HG02981 (cell line): ENCODE measurements at regions not wholly inside any gene's neighbourhood (a gene's known extent, or its start where the extent isn't known, plus 50 kb on each side); places are given as distances from the start of the nearest gene placed in this dataset.

ENCODE experiments used
- ATAC-seq: cut with Tn5 transposase; IDR thresholded peaks from one replicate; pipeline ENCODE4 v1.9.1; 2021; ENCODE audit warnings: mild to moderate bottlenecking, moderate library complexity; ENCODE audit not compliant: unreplicated experiment

DNA sequence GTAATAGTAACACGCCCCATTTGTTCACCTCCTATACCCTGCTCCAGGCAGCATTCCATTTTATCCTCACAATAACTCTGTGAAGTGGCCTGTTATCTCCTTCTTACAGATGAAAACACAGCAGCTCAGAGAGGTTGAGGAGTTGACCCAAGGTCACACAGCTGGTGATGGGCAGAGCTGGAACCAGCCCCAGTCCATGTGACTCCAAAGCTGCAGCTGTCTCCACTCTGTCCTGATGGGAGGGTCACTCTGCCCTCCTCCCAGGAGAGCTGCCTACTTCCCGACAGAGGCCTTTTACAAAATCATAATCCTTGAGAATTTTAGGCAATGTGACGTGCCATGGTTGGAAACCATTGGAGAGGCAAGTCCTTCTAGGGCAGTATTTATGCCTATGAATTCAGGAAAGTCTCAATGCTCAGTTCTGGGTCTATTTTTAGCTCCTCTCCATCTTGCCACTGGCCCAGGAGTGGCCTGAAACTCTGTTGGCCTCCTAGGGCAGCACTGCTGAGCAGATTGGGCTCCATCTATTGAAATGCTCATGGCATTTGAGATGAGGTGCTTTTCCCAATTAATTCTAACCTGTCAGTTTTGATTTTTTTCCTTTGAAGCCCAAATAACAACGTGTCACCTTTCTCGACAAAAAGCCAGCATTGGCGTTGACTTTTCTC is 50.1 kb upstream of the KCNK12 start:
- no peak for ATAC-seq
